ENCODE measurements at regions not wholly inside any gene's neighbourhood (a gene's known extent, or its start where the extent isn't known, plus 50 kb on each side); places are given as distances from the start of the nearest gene placed in this dataset.

- Mint-ChIP-seq H3K4me3 (ENCODE audit: low read depth) (no peak overlapping the region), H3K36me3 (ENCODE audit: insufficient read depth) (peaks cover 2% of the 10 kb centered on the region), H3K9me3 (ENCODE audit: low read depth) (peaks cover 8% of the 10 kb centered on the region), H3K27ac (no peak overlapping the region), H3K27me3 (no peaks in the 10 kb centered on the region), H3K4me1 (ENCODE audit: low read depth) (no peaks in the 10 kb centered on the region)
- TF ChIP-seq CTCF (IDR thresholded peaks at IDR 0.05; ENCODE audit: unreplicated experiment): no peak
- no peak for DNase-seq (ENCODE audit: low spot score, unreplicated experiment)
Measured at GRCh38 chrX:147405764-147406163, 506.0 kb upstream of the FMR1 start.

GRCh38 chrX:147403040-147403439 is 508.7 kb upstream of the FMR1 start:
- peaks cover 8% of the 10 kb centered on the region for H3K9me3 Mint-ChIP-seq (ENCODE audit: low read depth)
- no peak for TF ChIP-seq CTCF (IDR thresholded peaks at IDR 0.05; ENCODE audit: unreplicated experiment)
- H3K27me3 Mint-ChIP-seq: no peaks in the 10 kb centered on the region
- H3K27ac Mint-ChIP-seq: no peak overlapping the region
- H3K4me1 Mint-ChIP-seq (ENCODE audit: low read depth): no peaks in the 10 kb centered on the region
- no peak for DNase-seq (ENCODE audit: low spot score, unreplicated experiment)
- no peak overlapping the region for H3K4me3 Mint-ChIP-seq (ENCODE audit: low read depth)
- H3K36me3 Mint-ChIP-seq (ENCODE audit: insufficient read depth): no peaks in the 10 kb centered on the region

DNA sequence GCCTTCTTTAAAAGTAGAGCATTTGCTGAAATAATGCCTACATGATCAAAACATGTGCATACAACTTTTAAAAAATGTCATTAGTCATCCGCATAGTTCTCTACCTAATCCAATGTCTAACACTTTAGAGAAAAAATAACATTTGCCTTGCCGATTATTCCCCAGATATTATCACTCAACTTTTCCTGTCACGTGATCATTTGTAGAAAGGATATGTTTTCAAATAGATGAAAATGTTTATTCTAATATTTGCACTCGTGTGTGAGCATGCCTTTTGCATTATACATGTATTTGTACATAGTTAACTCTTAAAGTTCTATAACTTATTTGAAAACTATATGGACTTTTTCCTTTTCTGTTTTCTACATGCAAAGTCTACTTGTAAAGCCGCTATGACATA is 533.0 kb upstream of the FMR1 start:
- Mint-ChIP-seq H3K36me3 (ENCODE audit: insufficient read depth) (no peaks in the 10 kb centered on the region), H3K4me1 (ENCODE audit: low read depth) (peaks cover 5% of the 10 kb centered on the region), H3K27me3 (no peaks in the 10 kb centered on the region), H3K9me3 (ENCODE audit: low read depth) (peaks cover 21% of the 10 kb centered on the region), H3K4me3 (ENCODE audit: low read depth) (no peak overlapping the region), H3K27ac (no peak overlapping the region)
- TF ChIP-seq CTCF (IDR thresholded peaks at IDR 0.05; ENCODE audit: unreplicated experiment): no peak
- DNase-seq (ENCODE audit: low spot score, unreplicated experiment): no peak

DNA sequence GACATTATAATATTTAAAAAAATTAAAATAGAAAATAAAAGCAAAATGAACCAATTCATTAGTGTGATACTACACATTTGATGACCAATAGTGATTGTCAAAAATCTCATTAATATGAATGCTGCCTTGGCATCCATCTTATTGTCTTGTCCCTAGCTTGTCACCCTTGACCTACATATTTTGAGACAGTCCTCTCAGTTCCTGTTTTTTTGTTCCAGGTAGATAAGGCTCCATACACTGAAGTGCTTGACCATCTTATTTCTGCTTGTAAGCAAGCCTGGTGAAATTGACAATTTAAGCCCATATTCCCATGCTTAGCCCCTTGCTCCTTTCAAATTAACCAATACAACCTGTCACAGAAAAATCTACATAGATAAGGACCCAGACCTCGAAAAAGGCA is 534.0 kb upstream of the FMR1 start:
- Mint-ChIP-seq H3K9me3 (ENCODE audit: low read depth) (peaks cover 24% of the 10 kb centered on the region), H3K27ac (no peak overlapping the region)
- TF ChIP-seq CTCF (IDR thresholded peaks at IDR 0.05; ENCODE audit: unreplicated experiment): no peak

GRCh38 chrX:147376601-147377422 is 534.9 kb upstream of the FMR1 start:
- Mint-ChIP-seq H3K4me3 (ENCODE audit: low read depth) (no peak overlapping the region), H3K27me3 (no peaks in the 10 kb centered on the region), H3K36me3 (ENCODE audit: insufficient read depth) (no peaks in the 10 kb centered on the region), H3K4me1 (ENCODE audit: low read depth) (peaks cover 3% of the 10 kb centered on the region), H3K9me3 (ENCODE audit: low read depth) (peaks cover 25% of the 10 kb centered on the region), H3K27ac (peak overlapping the region; percentile 65)
- no peak for TF ChIP-seq CTCF (IDR thresholded peaks at IDR 0.05; ENCODE audit: unreplicated experiment)
- DNase-seq (ENCODE audit: low spot score, unreplicated experiment): no peak

More for the DNA sequence above, 534.0 kb upstream of the FMR1 start:
- no peak overlapping the region for H3K4me3 Mint-ChIP-seq (ENCODE audit: low read depth)
- H3K4me1 Mint-ChIP-seq (ENCODE audit: low read depth): peaks cover 3% of the 10 kb centered on the region
- no peaks in the 10 kb centered on the region for H3K36me3 Mint-ChIP-seq (ENCODE audit: insufficient read depth)
- no peaks in the 10 kb centered on the region for H3K27me3 Mint-ChIP-seq
- DNase-seq (ENCODE audit: low spot score, unreplicated experiment): no peak

All from progenitor cell of endocrine pancreas (in vitro differentiated cells).